Activated T-cell treated with anti-CD3 and anti-CD28 coated beads, Interleukin-2, amount 50 U/mL, for 4 hours (primary cell): ENCODE measurements at regions not wholly inside any gene's neighbourhood (a gene's known extent, or its start where the extent isn't known, plus 50 kb on each side); places are given as distances from the start of the nearest gene placed in this dataset.

ENCODE experiments used
- ATAC-seq, 2 donors: fragments of 200-7000 bp; cut with Tn5 transposase; one replicate each; pipeline ENCODE4 v1.10.0; 2021
- DNase-seq: peaks from one replicate; pipeline ENCODE4 v3.0.0-alpha.2; 2020
- H3K27me3 Mint-ChIP-seq: one replicate; pipeline ENCODE4 v1.8.0; 2021; ENCODE audit warnings: low read depth, mixed read lengths
- H3K36me3 Mint-ChIP-seq: one replicate; pipeline ENCODE4 v1.8.0; 2022; ENCODE audit warnings: mixed read lengths; ENCODE audit not compliant: insufficient read depth
- H3K4me1 Mint-ChIP-seq: one replicate; pipeline ENCODE4 v1.8.0; 2021; ENCODE audit warnings: low read depth, mixed read lengths
- H3K4me3 Mint-ChIP-seq: one replicate; pipeline ENCODE4 v1.8.0; 2021; ENCODE audit warnings: mild to moderate bottlenecking, moderate library complexity, mixed read lengths
- H3K9me3 Mint-ChIP-seq: one replicate; pipeline ENCODE4 v1.8.0; 2021; ENCODE audit warnings: mixed read lengths

GRCh38 chr18:10271481-10271880 lies 183.0 kb upstream of the APCDD1 start:
- DNase-seq (no peak), ATAC-seq (no peak)
- H3K4me1 Mint-ChIP-seq = no peaks in the 10 kb centered on the region
- H3K27me3 Mint-ChIP-seq = no peaks in the 10 kb centered on the region
- no peaks in the 10 kb centered on the region for H3K36me3 Mint-ChIP-seq
- H3K9me3 Mint-ChIP-seq = peaks cover 3% of the 10 kb centered on the region
- no peak overlapping the region for H3K4me3 Mint-ChIP-seq

- Mint-ChIP-seq H3K4me1 (no peaks in the 10 kb centered on the region), H3K36me3 (no peaks in the 10 kb centered on the region), H3K9me3 (peaks cover 3% of the 10 kb centered on the region), H3K4me3 (no peak overlapping the region), H3K27me3 (no peaks in the 10 kb centered on the region)
- no peak for ATAC-seq
- DNase-seq = no peak
Measured at GRCh38 chr18:10274301-10274700, 180.1 kb upstream of the APCDD1 start.

DNA sequence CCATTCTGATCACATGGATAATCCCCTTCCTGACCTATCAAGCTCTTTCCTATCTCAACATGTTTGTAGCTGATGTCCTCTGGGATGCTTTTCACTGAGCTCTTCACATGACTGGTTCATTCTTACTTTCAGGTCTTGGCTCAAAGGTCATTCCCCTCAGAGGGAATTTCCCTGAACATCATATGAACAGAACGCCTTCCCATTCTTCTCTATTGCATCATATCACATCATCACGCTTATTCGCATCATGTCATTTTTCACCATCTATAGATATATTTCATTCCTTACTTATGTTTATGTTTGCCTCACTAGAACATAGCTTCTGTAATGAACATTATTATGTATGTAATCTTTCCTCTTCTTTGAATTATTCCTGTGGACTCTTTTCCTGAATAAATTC lies 178.9 kb upstream of the APCDD1 start:
- no peak for DNase-seq
- Mint-ChIP-seq H3K27me3 (no peaks in the 10 kb centered on the region), H3K36me3 (no peaks in the 10 kb centered on the region), H3K4me1 (no peaks in the 10 kb centered on the region), H3K9me3 (peaks cover 3% of the 10 kb centered on the region), H3K4me3 (no peak overlapping the region)
- ATAC-seq = no peak

- peaks cover 3% of the 10 kb centered on the region for H3K9me3 Mint-ChIP-seq
- DNase-seq = no peak
- ATAC-seq = no peak
- no peak overlapping the region for H3K4me3 Mint-ChIP-seq
- H3K27me3 Mint-ChIP-seq = no peaks in the 10 kb centered on the region
- H3K36me3 Mint-ChIP-seq = no peaks in the 10 kb centered on the region
- no peaks in the 10 kb centered on the region for H3K4me1 Mint-ChIP-seq
Measured at GRCh38 chr18:10278265-10278664, 176.2 kb upstream of the APCDD1 start.

DNA sequence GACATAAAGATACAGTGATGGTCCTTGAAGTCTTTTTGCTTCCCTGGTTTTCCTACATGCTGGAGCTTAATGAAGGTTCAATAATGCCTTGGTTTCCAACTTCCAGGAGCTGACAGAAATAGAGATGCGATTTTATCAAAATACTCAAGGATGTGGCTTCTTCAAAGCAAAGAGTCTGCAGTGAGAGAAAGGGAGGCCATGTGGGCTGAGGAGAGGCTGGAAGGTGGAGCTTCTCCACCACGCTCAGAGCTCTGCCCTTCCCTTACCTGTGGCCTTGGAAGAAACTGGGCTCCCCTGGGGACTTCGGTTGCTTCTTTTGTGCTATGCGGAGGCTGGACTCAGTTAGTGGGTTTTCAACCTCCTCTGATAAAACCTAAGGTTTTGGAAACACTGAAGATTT lies 175.0 kb upstream of the APCDD1 start:
- Mint-ChIP-seq H3K36me3 (no peaks in the 10 kb centered on the region), H3K4me3 (no peak overlapping the region), H3K27me3 (no peaks in the 10 kb centered on the region), H3K4me1 (no peaks in the 10 kb centered on the region), H3K9me3 (peaks cover 3% of the 10 kb centered on the region)
- ATAC-seq (no peak), DNase-seq (no peak)

DNA sequence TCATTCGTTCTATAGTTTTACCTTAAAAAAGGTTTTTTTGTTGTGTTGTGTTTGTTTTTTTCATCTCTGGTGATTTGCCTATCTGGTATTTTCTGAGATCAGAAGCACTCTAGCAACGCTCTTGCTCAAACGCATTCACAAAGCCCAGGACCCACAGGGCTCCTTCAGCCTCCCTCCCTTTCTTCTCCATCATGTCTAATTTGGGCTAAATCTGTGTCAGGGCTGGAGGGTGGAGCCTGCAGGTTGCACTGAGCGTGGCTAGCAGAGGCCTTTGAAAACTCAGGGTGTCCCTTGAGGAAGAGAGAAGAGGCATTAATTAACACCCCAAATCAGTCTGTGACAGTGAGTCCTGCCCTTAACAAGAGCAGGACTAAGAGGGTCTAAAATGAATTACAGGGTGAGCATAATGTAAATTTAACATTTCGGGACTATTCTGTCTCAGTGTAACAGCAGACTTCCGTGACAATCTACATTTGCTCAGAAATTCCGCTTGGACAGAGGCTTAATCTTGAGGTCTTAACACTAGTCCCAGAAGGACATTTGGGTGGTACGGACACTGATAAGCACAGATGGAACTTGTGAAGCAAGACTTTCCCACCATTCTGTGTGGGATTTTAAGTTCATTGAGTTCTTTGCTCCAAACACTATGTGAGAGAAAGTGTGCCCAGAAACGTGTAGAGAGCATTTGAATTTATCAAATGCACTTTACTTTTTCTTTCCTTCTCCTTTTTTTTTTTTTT lies 174.4 kb upstream of the APCDD1 start:
- ATAC-seq (no peak), DNase-seq (no peak)
- H3K9me3 Mint-ChIP-seq = peaks cover 3% of the 10 kb centered on the region
- H3K36me3 Mint-ChIP-seq = no peaks in the 10 kb centered on the region
- no peaks in the 10 kb centered on the region for H3K27me3 Mint-ChIP-seq
- no peaks in the 10 kb centered on the region for H3K4me1 Mint-ChIP-seq
- no peak overlapping the region for H3K4me3 Mint-ChIP-seq

- no peaks in the 10 kb centered on the region for H3K36me3 Mint-ChIP-seq
- ATAC-seq (no peak), DNase-seq (no peak)
- H3K27me3 Mint-ChIP-seq = no peaks in the 10 kb centered on the region
- no peaks in the 10 kb centered on the region for H3K4me1 Mint-ChIP-seq
- peaks cover 11% of the 10 kb centered on the region for H3K9me3 Mint-ChIP-seq
- H3K4me3 Mint-ChIP-seq = no peak overlapping the region
Measured at GRCh38 chr18:10284540-10285282, 169.7 kb upstream of the APCDD1 start.

GRCh38 chr18:10285283-10285640 lies 169.2 kb upstream of the APCDD1 start:
- H3K36me3 Mint-ChIP-seq = no peaks in the 10 kb centered on the region
- DNase-seq (no peak), ATAC-seq (no peak)
- no peaks in the 10 kb centered on the region for H3K4me1 Mint-ChIP-seq
- peaks cover 11% of the 10 kb centered on the region for H3K9me3 Mint-ChIP-seq
- H3K27me3 Mint-ChIP-seq = no peaks in the 10 kb centered on the region
- H3K4me3 Mint-ChIP-seq = no peak overlapping the region

DNA sequence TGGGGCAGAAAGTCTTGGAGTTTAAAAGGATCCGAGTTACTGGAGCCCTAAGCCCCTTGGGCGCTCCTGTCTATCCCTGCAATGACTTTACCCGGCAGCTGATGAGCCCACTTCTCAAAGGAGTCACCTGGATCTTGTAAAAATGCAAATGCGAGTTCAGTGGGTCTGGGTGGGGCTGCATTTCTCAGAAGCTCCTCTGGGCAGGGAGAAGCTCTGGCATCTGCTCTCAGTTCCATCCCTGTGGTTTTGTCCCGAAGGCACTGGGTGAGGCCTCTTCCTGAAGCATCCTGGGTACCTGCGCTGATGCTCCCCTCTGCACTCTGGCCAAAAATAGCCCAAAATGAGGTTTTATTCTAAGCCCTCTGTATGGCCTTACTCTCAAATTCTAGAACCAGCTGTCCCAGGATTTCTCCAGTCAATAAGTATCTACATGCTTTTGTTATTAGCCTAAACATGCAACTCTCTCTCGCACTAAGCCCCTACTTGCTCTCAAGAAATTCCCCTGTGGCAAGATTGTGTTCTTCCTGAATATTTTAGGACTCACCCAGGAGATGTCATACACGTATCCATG lies 167.8 kb upstream of the APCDD1 start:
- H3K9me3 Mint-ChIP-seq = peaks cover 11% of the 10 kb centered on the region
- H3K36me3 Mint-ChIP-seq = no peaks in the 10 kb centered on the region
- no peaks in the 10 kb centered on the region for H3K27me3 Mint-ChIP-seq
- no peak for ATAC-seq
- no peak for DNase-seq
- no peak overlapping the region for H3K4me3 Mint-ChIP-seq
- H3K4me1 Mint-ChIP-seq = no peaks in the 10 kb centered on the region

GRCh38 chr18:10289251-10289650 lies 165.2 kb upstream of the APCDD1 start:
- Mint-ChIP-seq H3K27me3 (no peaks in the 10 kb centered on the region), H3K36me3 (no peaks in the 10 kb centered on the region), H3K4me1 (no peaks in the 10 kb centered on the region), H3K9me3 (peaks cover 11% of the 10 kb centered on the region), H3K4me3 (no peak overlapping the region)
- DNase-seq (no peak), ATAC-seq (no peak)

- Mint-ChIP-seq H3K9me3 (peaks cover 11% of the 10 kb centered on the region), H3K4me3 (no peak overlapping the region), H3K4me1 (no peaks in the 10 kb centered on the region), H3K27me3 (no peaks in the 10 kb centered on the region), H3K36me3 (no peaks in the 10 kb centered on the region)
- DNase-seq (no peak), ATAC-seq (no peak)
Measured at GRCh38 chr18:10289951-10290637, 164.3 kb upstream of the APCDD1 start.

DNA sequence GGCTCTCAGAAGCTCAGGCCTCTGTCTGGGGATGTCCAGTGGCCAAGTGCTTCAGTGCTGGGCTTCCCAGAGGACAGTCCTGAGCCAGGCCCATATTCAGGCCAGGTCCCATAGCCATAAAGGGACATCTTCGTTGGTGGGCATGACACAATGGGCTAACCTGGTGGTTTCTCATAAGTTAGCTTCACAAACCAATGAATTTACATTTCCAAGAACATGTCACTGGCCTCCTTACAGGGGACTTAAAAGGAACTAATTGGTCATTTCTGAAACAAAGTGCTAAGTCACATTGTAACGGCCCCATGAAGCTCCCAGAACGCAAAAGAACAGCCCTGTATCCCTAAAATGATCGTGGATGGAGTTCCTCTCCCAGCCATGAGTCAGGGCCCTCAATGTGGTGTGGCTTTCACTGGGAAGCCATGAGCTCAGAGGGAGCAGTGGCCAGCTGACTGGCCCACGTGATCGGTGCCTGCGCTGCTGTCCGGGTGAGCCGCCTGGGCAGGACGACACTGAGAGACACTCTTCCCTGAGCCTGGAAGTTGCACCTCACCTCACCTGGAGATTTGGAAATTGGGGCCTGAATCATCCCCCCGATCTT lies 163.7 kb upstream of the APCDD1 start:
- Mint-ChIP-seq H3K36me3 (no peaks in the 10 kb centered on the region), H3K4me1 (no peaks in the 10 kb centered on the region), H3K9me3 (peaks cover 11% of the 10 kb centered on the region), H3K4me3 (no peak overlapping the region), H3K27me3 (no peaks in the 10 kb centered on the region)
- DNase-seq (no peak), ATAC-seq (no peak)

GRCh38 chr18:10291568-10291981 lies 162.9 kb upstream of the APCDD1 start:
- no peaks in the 10 kb centered on the region for H3K4me1 Mint-ChIP-seq
- no peaks in the 10 kb centered on the region for H3K36me3 Mint-ChIP-seq
- H3K27me3 Mint-ChIP-seq = no peaks in the 10 kb centered on the region

DNA sequence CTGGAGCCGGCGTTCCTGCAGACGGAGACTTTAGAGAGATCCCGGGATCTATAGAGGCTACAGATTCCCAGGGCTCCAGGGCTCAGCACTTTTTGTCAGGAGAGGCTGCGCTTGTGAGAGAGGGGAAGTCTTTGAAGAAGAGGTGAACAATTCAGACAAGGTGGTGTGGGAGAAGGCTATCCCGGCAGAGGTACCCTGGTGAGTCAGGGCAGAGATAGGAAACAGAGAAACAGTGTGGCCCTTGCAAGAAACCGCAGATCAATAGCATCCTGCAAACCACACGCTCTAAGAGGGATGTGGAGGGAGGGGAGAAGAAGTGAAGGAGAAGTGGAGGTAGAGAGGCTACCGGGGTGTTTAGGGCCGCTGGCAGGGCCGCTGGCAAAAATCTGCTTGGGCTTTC lies 160.5 kb upstream of the APCDD1 start:
- no peak for ATAC-seq
- peaks cover 5% of the 10 kb centered on the region for H3K9me3 Mint-ChIP-seq

More at GRCh38 chr18:10291568-10291981, 162.9 kb upstream of the APCDD1 start:
- H3K4me3 Mint-ChIP-seq = no peak overlapping the region
- peaks cover 11% of the 10 kb centered on the region for H3K9me3 Mint-ChIP-seq
- no peak for DNase-seq
- no peak for ATAC-seq

More for the DNA sequence above, 160.5 kb upstream of the APCDD1 start:
- Mint-ChIP-seq H3K36me3 (no peaks in the 10 kb centered on the region), H3K4me3 (no peak overlapping the region), H3K4me1 (no peaks in the 10 kb centered on the region), H3K27me3 (no peaks in the 10 kb centered on the region)
- DNase-seq = no peak
